RWPE2 (cell line): ENCODE measurements at regions not wholly inside any gene's neighbourhood (a gene's known extent, or its start where the extent isn't known, plus 50 kb on each side); places are given as distances from the start of the nearest gene placed in this dataset.

Experiments used
- ATAC-seq: fragments of 200-7000 bp; cut with Tn5 transposase; 3 replicates; pipeline ENCODE4 v1.9.1; 2021; ENCODE audit warnings: low read depth
- DNase-seq: peaks from one replicate; pipeline ENCODE4 v3.0.0-alpha.2; 2020; ENCODE audit warnings: low spot score
- H3K27ac ChIP-seq: fragments of 450-650 bp; 2 replicates; pipeline ENCODE4 v1.5.1; 2017; ENCODE audit warnings: mild to moderate bottlenecking; ENCODE audit not compliant: poor library complexity, severe bottlenecking
- H3K27me3 ChIP-seq: fragments of 250-450 bp; sonication (Bioruptor Pico); 2 replicates; pipeline ENCODE4 v1.5.1; 2021; ENCODE audit warnings: mild to moderate bottlenecking, moderate library complexity; ENCODE audit not compliant: insufficient read depth, poor library complexity, severe bottlenecking
- H3K36me3 ChIP-seq: fragments of 250-450 bp; sonication (Bioruptor Pico); 2 replicates; pipeline ENCODE4 v1.5.1; 2020; ENCODE audit warnings: low read depth, mild to moderate bottlenecking, moderate library complexity
- H3K4me1 ChIP-seq: fragments of 250-450 bp; sonication (Bioruptor Pico); 2 replicates; pipeline ENCODE4 v1.5.1; 2021; ENCODE audit warnings: mild to moderate bottlenecking, moderate library complexity; ENCODE audit not compliant: insufficient read depth, poor library complexity, severe bottlenecking
- H3K4me3 ChIP-seq: fragments of 250-450 bp; sonication (Bioruptor Pico); 2 replicates; pipeline ENCODE4 v1.5.1; 2021; ENCODE audit warnings: mild to moderate bottlenecking, moderate library complexity; ENCODE audit not compliant: severe bottlenecking
- H3K9me3 ChIP-seq: fragments of 250-450 bp; sonication (Bioruptor Pico); 2 replicates; pipeline ENCODE4 v1.5.1; 2021; ENCODE audit warnings: mild to moderate bottlenecking, moderate library complexity; ENCODE audit not compliant: severe bottlenecking
- CTCF ChIP-seq: fragments of 450-650 bp; IDR thresholded peaks from one replicate; pipeline ENCODE4 v1.5.1; 2017; ENCODE audit warnings: mild to moderate bottlenecking, moderate library complexity; ENCODE audit not compliant: poor library complexity, severe bottlenecking

- Histone ChIP-seq H3K36me3 (no peaks in the 10 kb centered on the region), H3K27ac (no peak overlapping the region), H3K9me3 (no peaks in the 10 kb centered on the region), H3K27me3 (no peaks in the 10 kb centered on the region), H3K4me3 (no peak overlapping the region), H3K4me1 (no peaks in the 10 kb centered on the region)
- ATAC-seq: no peak
- no peak for DNase-seq
- no peak for TF ChIP-seq CTCF
These were observed 238.2 kb upstream of the GRM7 start for GRCh38 chr3:6622712-6623111.

- Histone ChIP-seq H3K9me3 (peaks cover 1% of the 10 kb centered on the region), H3K4me1 (no peaks in the 10 kb centered on the region), H3K27ac (no peak overlapping the region), H3K36me3 (no peaks in the 10 kb centered on the region), H3K27me3 (no peaks in the 10 kb centered on the region), H3K4me3 (no peak overlapping the region)
- DNase-seq (no peak), ATAC-seq (no peak)
- TF ChIP-seq CTCF: no peak
These were observed 229.5 kb upstream of the GRM7 start for GRCh38 chr3:6631376-6631775.

- ATAC-seq (no peak), DNase-seq (no peak)
- Histone ChIP-seq H3K4me1 (no peaks in the 10 kb centered on the region), H3K9me3 (peaks cover 6% of the 10 kb centered on the region), H3K27me3 (no peaks in the 10 kb centered on the region), H3K36me3 (no peaks in the 10 kb centered on the region), H3K27ac (no peak overlapping the region), H3K4me3 (no peak overlapping the region)
- no peak for TF ChIP-seq CTCF
These were observed 220.0 kb upstream of the GRM7 start for GRCh38 chr3:6640907-6641306.

GRCh38 chr3:6644070-6644929 lies 216.6 kb upstream of the GRM7 start:
- no peak for TF ChIP-seq CTCF
- H3K36me3 ChIP-seq: no peaks in the 10 kb centered on the region
- peaks cover 6% of the 10 kb centered on the region for H3K9me3 ChIP-seq
- ATAC-seq: no peak
- H3K27ac ChIP-seq: no peak overlapping the region
- no peaks in the 10 kb centered on the region for H3K4me1 ChIP-seq
- H3K27me3 ChIP-seq: no peaks in the 10 kb centered on the region
- DNase-seq: no peak
- H3K4me3 ChIP-seq: no peak overlapping the region

GRCh38 chr3:6654670-6655069 lies 206.2 kb upstream of the GRM7 start:
- no peak for TF ChIP-seq CTCF
- no peak overlapping the region for H3K4me3 ChIP-seq
- ATAC-seq: no peak
- H3K27me3 ChIP-seq: no peaks in the 10 kb centered on the region
- DNase-seq: no peak
- H3K27ac ChIP-seq: no peak overlapping the region
- H3K9me3 ChIP-seq: peaks cover 2% of the 10 kb centered on the region
- H3K4me1 ChIP-seq: no peaks in the 10 kb centered on the region
- no peaks in the 10 kb centered on the region for H3K36me3 ChIP-seq
